Endodermal cell (in vitro differentiated cells): ENCODE measurements at regions not wholly inside any gene's neighbourhood (a gene's known extent, or its start where the extent isn't known, plus 50 kb on each side); places are given as distances from the start of the nearest gene placed in this dataset.

ENCODE experiments used
- DNase-seq: peaks from one replicate; pipeline ENCODE4 v3.0.0-alpha.2; 2017
- H3K27ac ChIP-seq: 2 replicates; pipeline ENCODE4 v1.5.1; 2013; ENCODE audit warnings: mild to moderate bottlenecking, low read depth, low read length, moderate library complexity
- H3K27me3 ChIP-seq: 2 replicates; pipeline ENCODE4 v1.6.1; 2013; ENCODE audit warnings: mild to moderate bottlenecking, low read length, moderate library complexity; ENCODE audit not compliant: insufficient read depth, control insufficient read depth, poor library complexity, severe bottlenecking
- H3K36me3 ChIP-seq: 2 replicates; pipeline ENCODE4 v1.7.0; 2013; ENCODE audit warnings: mild to moderate bottlenecking, low read length, moderate library complexity; ENCODE audit not compliant: control insufficient read depth, insufficient read depth
- H3K4me1 ChIP-seq: one replicate; pipeline ENCODE4 v1.7.0; 2013; ENCODE audit warnings: low read length; ENCODE audit not compliant: control insufficient read depth, insufficient read depth
- H3K4me3 ChIP-seq: 2 replicates; pipeline ENCODE4 v1.5.1; 2013; ENCODE audit warnings: mild to moderate bottlenecking, low read length, moderate library complexity
- H3K9ac ChIP-seq: 2 replicates; pipeline ENCODE4 v1.6.1; 2013; ENCODE audit warnings: mild to moderate bottlenecking, low read length, moderate library complexity; ENCODE audit not compliant: poor library complexity, severe bottlenecking; ENCODE audit errors: extremely low read depth
- H3K9me3 ChIP-seq: 2 replicates; pipeline ENCODE4 v1.6.1; 2013; ENCODE audit warnings: mild to moderate bottlenecking, low read length, moderate library complexity; ENCODE audit not compliant: control insufficient read depth
- H3K27ac Mint-ChIP-seq: 2 replicates; pipeline ENCODE4 v1.8.0; 2020; ENCODE audit warnings: mixed read lengths
- H3K27me3 Mint-ChIP-seq: 2 replicates; pipeline ENCODE4 v1.8.0; 2021; ENCODE audit warnings: mild to moderate bottlenecking, mixed read lengths; ENCODE audit not compliant: insufficient read depth
- H3K36me3 Mint-ChIP-seq: 2 replicates; pipeline ENCODE4 v1.8.0; 2020; ENCODE audit warnings: low read depth, mixed read lengths
- H3K4me1 Mint-ChIP-seq: 2 replicates; pipeline ENCODE4 v1.8.0; 2020; ENCODE audit warnings: mixed read lengths
- H3K4me3 Mint-ChIP-seq: 2 replicates; pipeline ENCODE4 v1.8.0; 2020; ENCODE audit warnings: mild to moderate bottlenecking, moderate library complexity, mixed read lengths
- H3K9me3 Mint-ChIP-seq: 2 replicates; pipeline ENCODE4 v1.8.0; 2020; ENCODE audit warnings: mild to moderate bottlenecking, mixed read lengths
- CTCF ChIP-seq: fragments of 200-600 bp; sonication (generic); conservative IDR thresholded peaks from 2 replicates; pipeline ENCODE4 v1.5.0; 2021; ENCODE audit warnings: antibody characterized with exemption, mild to moderate bottlenecking
- WGBS, 2 experiments: methylation state at CpG; one replicate each; pipeline versions ENCODE4 v1.1.5 to v1.1.7; 2013; ENCODE audit warnings: missing lambda C conversion rate in 2 of 2, mixed read lengths in 1 of 2; ENCODE audit not compliant: insufficient coverage in 1 of 2, insufficient read length in 1 of 2; 5-methylcytosine and 5-hydroxymethylcytosine counted together

- Histone ChIP-seq H3K9me3 (peaks cover 4% of the 10 kb centered on the region), H3K4me1 (peaks cover 6% of the 10 kb centered on the region), H3K27me3 (peaks cover 10% of the 10 kb centered on the region), H3K27ac (no peak overlapping the region), H3K4me3 (no peak overlapping the region), H3K9ac (no peak overlapping the region), H3K36me3 (no peaks in the 10 kb centered on the region)
- peak overlapping the region; percentile 52 for H3K4me3 Mint-ChIP-seq
- peaks cover 14% of the 10 kb centered on the region for H3K9me3 Mint-ChIP-seq
- H3K36me3 Mint-ChIP-seq = no peaks in the 10 kb centered on the region
- 76 to 80% methylated on average over 8 to 10 of the region's 10 CpGs for WGBS, 2 experiments
- peaks cover 32% of the 10 kb centered on the region for H3K27me3 Mint-ChIP-seq
- no peak for DNase-seq
- no peak for TF ChIP-seq CTCF
- H3K4me1 Mint-ChIP-seq = peaks cover 1% of the 10 kb centered on the region
- H3K27ac Mint-ChIP-seq = no peak overlapping the region
Measured at GRCh38 chr15:70585707-70586034, 177.7 kb downstream of the UACA start.

- no peak overlapping the region for H3K27ac Mint-ChIP-seq
Measured at GRCh38 chr15:70584838-70585706, 178.3 kb downstream of the UACA start.

GRCh38 chr15:70584441-70584837, 178.9 kb downstream of the UACA start:
- H3K27me3 Mint-ChIP-seq = peaks cover 32% of the 10 kb centered on the region
- H3K27me3 ChIP-seq = peaks cover 10% of the 10 kb centered on the region
- DNase-seq = no peak
- H3K9me3 Mint-ChIP-seq = peaks cover 14% of the 10 kb centered on the region
- no peak for TF ChIP-seq CTCF
- WGBS, 2 experiments = 99% methylated on average over 4 of the region's 4 CpGs; no CpG with 5 or more reads in 1 of the 2 experiments
- peaks cover 1% of the 10 kb centered on the region for H3K4me1 Mint-ChIP-seq
- peak overlapping the region; percentile 52 for H3K4me3 Mint-ChIP-seq
- H3K36me3 Mint-ChIP-seq = no peaks in the 10 kb centered on the region
- peaks cover 6% of the 10 kb centered on the region for H3K4me1 ChIP-seq
- no peak overlapping the region for H3K9ac ChIP-seq
- H3K4me3 ChIP-seq = no peak overlapping the region
- no peaks in the 10 kb centered on the region for H3K36me3 ChIP-seq
- H3K9me3 ChIP-seq = peaks cover 4% of the 10 kb centered on the region
- H3K27ac Mint-ChIP-seq = no peak overlapping the region
- H3K27ac ChIP-seq = no peak overlapping the region

More at GRCh38 chr15:70584838-70585706, 178.3 kb downstream of the UACA start:
- 12 to 17% methylated on average over 18 to 58 of the region's 64 CpGs for WGBS, 2 experiments
- Histone ChIP-seq H3K27ac (no peak overlapping the region), H3K27me3 (peaks cover 10% of the 10 kb centered on the region), H3K9me3 (peaks cover 4% of the 10 kb centered on the region), H3K4me1 (peaks cover 6% of the 10 kb centered on the region), H3K4me3 (no peak overlapping the region), H3K36me3 (no peaks in the 10 kb centered on the region), H3K9ac (no peak overlapping the region)
- DNase-seq = peak; percentile 94
- H3K4me1 Mint-ChIP-seq = peaks cover 1% of the 10 kb centered on the region
- peak; percentile 96 for TF ChIP-seq CTCF
- peak overlapping the region; percentile 52 for H3K4me3 Mint-ChIP-seq
- no peaks in the 10 kb centered on the region for H3K36me3 Mint-ChIP-seq
- H3K9me3 Mint-ChIP-seq = peaks cover 14% of the 10 kb centered on the region
- H3K27me3 Mint-ChIP-seq = peaks cover 32% of the 10 kb centered on the region
